Endodermal cell (in vitro differentiated cells): ENCODE measurements at regions not wholly inside any gene's neighbourhood (a gene's known extent, or its start where the extent isn't known, plus 50 kb on each side); places are given as distances from the start of the nearest gene placed in this dataset.

ENCODE experiments used
- DNase-seq: peaks from one replicate; pipeline ENCODE4 v3.0.0-alpha.2; 2017
- H3K27ac ChIP-seq: 2 replicates; pipeline ENCODE4 v1.5.1; 2013; ENCODE audit warnings: mild to moderate bottlenecking, low read depth, low read length, moderate library complexity
- H3K27me3 ChIP-seq: 2 replicates; pipeline ENCODE4 v1.6.1; 2013; ENCODE audit warnings: mild to moderate bottlenecking, low read length, moderate library complexity; ENCODE audit not compliant: insufficient read depth, control insufficient read depth, poor library complexity, severe bottlenecking
- H3K36me3 ChIP-seq: 2 replicates; pipeline ENCODE4 v1.7.0; 2013; ENCODE audit warnings: mild to moderate bottlenecking, low read length, moderate library complexity; ENCODE audit not compliant: control insufficient read depth, insufficient read depth
- H3K4me1 ChIP-seq: one replicate; pipeline ENCODE4 v1.7.0; 2013; ENCODE audit warnings: low read length; ENCODE audit not compliant: control insufficient read depth, insufficient read depth
- H3K4me3 ChIP-seq: 2 replicates; pipeline ENCODE4 v1.5.1; 2013; ENCODE audit warnings: mild to moderate bottlenecking, low read length, moderate library complexity
- H3K9ac ChIP-seq: 2 replicates; pipeline ENCODE4 v1.6.1; 2013; ENCODE audit warnings: mild to moderate bottlenecking, low read length, moderate library complexity; ENCODE audit not compliant: poor library complexity, severe bottlenecking; ENCODE audit errors: extremely low read depth
- H3K9me3 ChIP-seq: 2 replicates; pipeline ENCODE4 v1.6.1; 2013; ENCODE audit warnings: mild to moderate bottlenecking, low read length, moderate library complexity; ENCODE audit not compliant: control insufficient read depth
- H3K27ac Mint-ChIP-seq: 2 replicates; pipeline ENCODE4 v1.8.0; 2020; ENCODE audit warnings: mixed read lengths
- H3K27me3 Mint-ChIP-seq: 2 replicates; pipeline ENCODE4 v1.8.0; 2021; ENCODE audit warnings: mild to moderate bottlenecking, mixed read lengths; ENCODE audit not compliant: insufficient read depth
- H3K36me3 Mint-ChIP-seq: 2 replicates; pipeline ENCODE4 v1.8.0; 2020; ENCODE audit warnings: low read depth, mixed read lengths
- H3K4me1 Mint-ChIP-seq: 2 replicates; pipeline ENCODE4 v1.8.0; 2020; ENCODE audit warnings: mixed read lengths
- H3K4me3 Mint-ChIP-seq: 2 replicates; pipeline ENCODE4 v1.8.0; 2020; ENCODE audit warnings: mild to moderate bottlenecking, moderate library complexity, mixed read lengths
- H3K9me3 Mint-ChIP-seq: 2 replicates; pipeline ENCODE4 v1.8.0; 2020; ENCODE audit warnings: mild to moderate bottlenecking, mixed read lengths
- WGBS, 2 experiments: methylation state at CpG; one replicate each; pipeline versions ENCODE4 v1.1.5 to v1.1.7; 2013; ENCODE audit warnings: missing lambda C conversion rate in 2 of 2, mixed read lengths in 1 of 2; ENCODE audit not compliant: insufficient coverage in 1 of 2, insufficient read length in 1 of 2; 5-methylcytosine and 5-hydroxymethylcytosine counted together
- TF ChIP-seq, protein P1 (sequence below): fragments of 200-600 bp; sonication (generic); conservative IDR thresholded peaks from 2 replicates; pipeline ENCODE4 v1.5.0; 2021; ENCODE audit warnings: antibody characterized with exemption, mild to moderate bottlenecking

- H3K27ac ChIP-seq = no peak overlapping the region
- no peaks in the 10 kb centered on the region for H3K9me3 ChIP-seq
- WGBS, 2 experiments = 76 to 78% methylated on average over 5 to 6 of the region's 7 CpGs
- TF ChIP-seq, protein P1, sequence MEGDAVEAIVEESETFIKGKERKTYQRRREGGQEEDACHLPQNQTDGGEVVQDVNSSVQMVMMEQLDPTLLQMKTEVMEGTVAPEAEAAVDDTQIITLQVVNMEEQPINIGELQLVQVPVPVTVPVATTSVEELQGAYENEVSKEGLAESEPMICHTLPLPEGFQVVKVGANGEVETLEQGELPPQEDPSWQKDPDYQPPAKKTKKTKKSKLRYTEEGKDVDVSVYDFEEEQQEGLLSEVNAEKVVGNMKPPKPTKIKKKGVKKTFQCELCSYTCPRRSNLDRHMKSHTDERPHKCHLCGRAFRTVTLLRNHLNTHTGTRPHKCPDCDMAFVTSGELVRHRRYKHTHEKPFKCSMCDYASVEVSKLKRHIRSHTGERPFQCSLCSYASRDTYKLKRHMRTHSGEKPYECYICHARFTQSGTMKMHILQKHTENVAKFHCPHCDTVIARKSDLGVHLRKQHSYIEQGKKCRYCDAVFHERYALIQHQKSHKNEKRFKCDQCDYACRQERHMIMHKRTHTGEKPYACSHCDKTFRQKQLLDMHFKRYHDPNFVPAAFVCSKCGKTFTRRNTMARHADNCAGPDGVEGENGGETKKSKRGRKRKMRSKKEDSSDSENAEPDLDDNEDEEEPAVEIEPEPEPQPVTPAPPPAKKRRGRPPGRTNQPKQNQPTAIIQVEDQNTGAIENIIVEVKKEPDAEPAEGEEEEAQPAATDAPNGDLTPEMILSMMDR = no peak
- Mint-ChIP-seq H3K27ac (no peak overlapping the region), H3K9me3 (no peaks in the 10 kb centered on the region), H3K4me1 (peaks cover 37% of the 10 kb centered on the region), H3K36me3 (no peaks in the 10 kb centered on the region), H3K4me3 (no peak overlapping the region), H3K27me3 (peaks cover 5% of the 10 kb centered on the region)
- no peak overlapping the region for H3K4me3 ChIP-seq
- no peaks in the 10 kb centered on the region for H3K36me3 ChIP-seq
- DNase-seq = no peak
- H3K27me3 ChIP-seq = peaks cover 21% of the 10 kb centered on the region
- no peaks in the 10 kb centered on the region for H3K4me1 ChIP-seq
- no peak overlapping the region for H3K9ac ChIP-seq
Observed at GRCh38 chr3:194741916-194742315, 56.2 kb downstream of the FAM43A start.

GRCh38 chr3:194744826-194745225 lies 59.1 kb downstream of the FAM43A start:
- H3K4me1 Mint-ChIP-seq = peaks cover 47% of the 10 kb centered on the region
- no peak for DNase-seq
- TF ChIP-seq, protein P1 = no peak
- peaks cover 1% of the 10 kb centered on the region for H3K9me3 Mint-ChIP-seq
- no peaks in the 10 kb centered on the region for H3K36me3 Mint-ChIP-seq
- H3K4me1 ChIP-seq = peaks cover 3% of the 10 kb centered on the region
- H3K27me3 ChIP-seq = peaks cover 7% of the 10 kb centered on the region
- WGBS, 2 experiments = 82 to 100% methylated on average over 1 to 4 of the region's 4 CpGs
- H3K9ac ChIP-seq = no peak overlapping the region
- H3K27me3 Mint-ChIP-seq = peaks cover 7% of the 10 kb centered on the region
- H3K4me3 ChIP-seq = no peak overlapping the region
- no peaks in the 10 kb centered on the region for H3K9me3 ChIP-seq
- no peak overlapping the region for H3K27ac ChIP-seq
- H3K36me3 ChIP-seq = no peaks in the 10 kb centered on the region
- H3K4me3 Mint-ChIP-seq = no peak overlapping the region
- H3K27ac Mint-ChIP-seq = no peak overlapping the region

DNA sequence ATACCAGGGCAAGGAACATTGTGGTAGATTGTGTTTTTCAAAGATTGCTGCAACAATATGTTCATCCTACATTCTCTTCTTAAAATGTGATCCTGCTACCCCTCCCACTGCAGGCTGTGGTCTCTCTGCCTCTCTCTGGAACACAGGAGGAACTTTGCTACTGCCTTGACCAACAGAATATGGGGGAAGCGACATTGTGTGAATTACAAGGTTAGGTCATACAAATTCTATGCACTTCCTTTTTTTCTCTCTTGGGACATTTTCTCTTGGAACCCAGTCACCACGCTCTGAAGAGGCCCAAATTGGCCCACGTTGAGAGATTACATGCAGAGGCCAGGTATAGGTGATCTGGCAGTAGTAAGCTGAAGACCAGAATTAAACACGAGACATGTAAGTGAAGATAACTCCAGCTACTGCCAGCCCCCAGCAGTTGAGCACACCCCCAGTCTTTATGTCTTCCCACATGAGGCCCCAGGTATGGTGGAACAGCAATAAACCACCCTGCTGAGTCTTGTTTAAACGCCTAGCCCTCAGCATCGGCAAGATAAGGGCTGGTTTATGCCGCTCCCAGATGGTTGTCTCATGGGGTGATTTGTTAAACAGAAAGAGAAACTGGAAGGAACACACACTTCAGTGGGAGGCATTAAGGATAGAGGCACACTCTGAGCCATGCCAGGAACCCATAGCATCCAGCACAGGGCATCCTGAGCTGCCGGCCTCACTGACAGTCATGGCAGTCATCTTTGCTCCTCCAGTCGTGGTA lies 59.9 kb downstream of the FAM43A start:
- Histone ChIP-seq H3K27ac (no peak overlapping the region), H3K27me3 (peaks cover 7% of the 10 kb centered on the region), H3K4me3 (no peak overlapping the region), H3K9ac (no peak overlapping the region), H3K9me3 (no peaks in the 10 kb centered on the region), H3K36me3 (no peaks in the 10 kb centered on the region), H3K4me1 (peaks cover 10% of the 10 kb centered on the region)
- 90 to 95% methylated on average over 8 to 9 of the region's 9 CpGs for WGBS, 2 experiments
- H3K27ac Mint-ChIP-seq = no peak overlapping the region
- peaks cover 1% of the 10 kb centered on the region for H3K9me3 Mint-ChIP-seq
- peaks cover 7% of the 10 kb centered on the region for H3K27me3 Mint-ChIP-seq
- H3K4me1 Mint-ChIP-seq = peaks cover 51% of the 10 kb centered on the region
- TF ChIP-seq, protein P1 = no peak
- no peak for DNase-seq
- no peaks in the 10 kb centered on the region for H3K36me3 Mint-ChIP-seq
- H3K4me3 Mint-ChIP-seq = no peak overlapping the region
